Activated naive CD8-positive, alpha-beta T cell (primary cell): ENCODE measurements at regions not wholly inside any gene's neighbourhood (a gene's known extent, or its start where the extent isn't known, plus 50 kb on each side); places are given as distances from the start of the nearest gene placed in this dataset.

Source experiments
- H3K27ac Mint-ChIP-seq: one replicate; pipeline ENCODE4 v1.8.0; 2021; ENCODE audit warnings: mixed read lengths
- H3K27me3 Mint-ChIP-seq: one replicate; pipeline ENCODE4 v1.8.0; 2021; ENCODE audit warnings: mixed read lengths
- H3K36me3 Mint-ChIP-seq: one replicate; pipeline ENCODE4 v1.8.0; 2021; ENCODE audit warnings: mixed read lengths
- H3K4me1 Mint-ChIP-seq: one replicate; pipeline ENCODE4 v1.8.0; 2021; ENCODE audit warnings: low read depth, mixed read lengths
- H3K4me3 Mint-ChIP-seq: one replicate; pipeline ENCODE4 v1.8.0; 2021; ENCODE audit warnings: mild to moderate bottlenecking, mixed read lengths
- H3K9me3 Mint-ChIP-seq: one replicate; pipeline ENCODE4 v1.8.0; 2021; ENCODE audit warnings: low read depth, mixed read lengths

DNA sequence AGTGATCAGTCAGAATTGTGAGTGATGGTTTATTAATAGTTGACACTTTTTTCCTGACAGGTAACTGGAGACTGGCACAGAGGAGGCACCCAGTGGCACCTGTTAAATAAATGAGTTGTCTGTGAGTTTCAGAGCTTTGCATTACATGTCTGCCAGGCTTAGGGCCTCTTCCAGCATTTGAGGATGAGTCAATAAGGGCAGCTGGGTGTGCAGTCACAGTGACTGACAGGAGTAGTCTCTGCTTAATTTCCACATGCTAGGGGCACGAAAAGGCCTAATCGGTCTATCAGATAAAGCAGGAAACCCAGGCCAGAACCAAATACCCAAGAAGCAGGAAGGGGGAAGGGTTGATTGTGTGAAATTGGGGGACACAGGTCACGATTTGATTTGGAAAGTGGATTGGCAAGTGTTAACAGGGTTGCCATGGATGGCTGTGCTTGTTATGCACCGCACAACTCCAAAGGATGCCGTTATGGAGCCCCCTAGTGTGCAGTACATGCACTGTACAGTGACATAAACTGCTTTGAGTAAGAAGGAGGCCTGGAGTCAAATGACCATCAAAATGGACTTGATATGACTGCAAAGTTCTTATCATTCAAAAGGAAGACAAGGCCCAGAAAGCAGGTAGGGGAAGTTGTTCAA is 111.9 kb upstream of the GGTLC1 start:
- Mint-ChIP-seq H3K36me3 (no peaks in the 10 kb centered on the region), H3K4me1 (no peaks in the 10 kb centered on the region), H3K27me3 (peaks cover 1% of the 10 kb centered on the region), H3K9me3 (no peaks in the 10 kb centered on the region), H3K27ac (no peak overlapping the region), H3K4me3 (no peak overlapping the region)

DNA sequence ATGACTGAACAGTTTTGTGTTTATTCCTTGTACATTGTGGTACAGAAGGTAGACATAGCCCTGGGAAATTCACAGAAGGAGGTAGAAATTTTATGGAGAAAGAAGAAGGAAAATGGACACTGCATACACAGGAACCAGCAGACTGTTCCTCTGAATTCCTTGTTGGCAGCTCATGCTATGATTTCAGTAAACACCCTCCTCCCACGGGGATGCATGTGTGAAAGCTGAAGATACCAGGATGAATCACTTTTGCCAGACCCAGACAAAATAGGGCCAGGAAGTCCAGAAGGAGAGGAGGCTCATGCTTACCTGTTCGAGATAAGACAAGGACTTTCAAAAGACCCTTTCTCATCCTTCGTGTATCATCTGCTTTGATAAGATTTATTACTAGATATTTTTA is 110.3 kb upstream of the GGTLC1 start:
- Mint-ChIP-seq H3K36me3 (no peaks in the 10 kb centered on the region), H3K4me3 (no peak overlapping the region), H3K27me3 (peaks cover 1% of the 10 kb centered on the region), H3K27ac (no peak overlapping the region), H3K9me3 (no peaks in the 10 kb centered on the region), H3K4me1 (no peaks in the 10 kb centered on the region)

DNA sequence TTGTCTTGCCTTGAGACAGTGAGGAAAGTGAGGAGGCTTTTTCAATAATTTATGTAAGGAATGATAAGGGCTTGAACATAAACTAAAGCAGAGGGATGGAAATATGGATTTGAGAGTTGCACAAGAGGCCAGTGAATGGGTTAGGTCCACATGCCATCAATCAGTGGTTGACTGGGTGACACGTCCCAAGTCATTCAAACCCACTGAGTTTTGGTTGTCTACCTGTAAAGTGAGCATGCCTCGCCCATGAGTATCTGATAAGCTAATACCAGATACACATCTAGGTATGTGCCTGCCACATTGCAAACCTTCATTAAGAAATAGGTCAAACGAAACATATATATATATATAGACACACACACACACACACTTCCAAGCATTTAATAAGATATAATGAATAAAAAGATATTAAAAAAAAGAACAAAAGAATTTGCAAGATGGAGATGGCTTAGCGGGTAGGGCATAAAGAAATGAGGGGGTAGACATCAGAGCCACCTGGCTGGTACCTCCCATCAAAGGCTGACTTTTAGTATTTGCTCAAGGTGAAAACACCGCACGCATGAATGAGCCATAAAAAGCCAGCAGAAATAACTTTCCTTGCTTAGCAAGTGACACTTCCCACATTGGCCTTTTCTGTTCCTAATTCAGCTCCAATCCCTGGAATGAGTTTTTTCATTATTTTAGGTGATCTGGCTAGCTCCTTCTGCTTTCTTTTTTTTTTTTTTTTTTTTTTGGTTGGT is 109.1 kb upstream of the GGTLC1 start:
- Mint-ChIP-seq H3K4me1 (no peaks in the 10 kb centered on the region), H3K9me3 (no peaks in the 10 kb centered on the region), H3K27me3 (peaks cover 1% of the 10 kb centered on the region), H3K4me3 (no peak overlapping the region), H3K36me3 (no peaks in the 10 kb centered on the region), H3K27ac (no peak overlapping the region)

DNA sequence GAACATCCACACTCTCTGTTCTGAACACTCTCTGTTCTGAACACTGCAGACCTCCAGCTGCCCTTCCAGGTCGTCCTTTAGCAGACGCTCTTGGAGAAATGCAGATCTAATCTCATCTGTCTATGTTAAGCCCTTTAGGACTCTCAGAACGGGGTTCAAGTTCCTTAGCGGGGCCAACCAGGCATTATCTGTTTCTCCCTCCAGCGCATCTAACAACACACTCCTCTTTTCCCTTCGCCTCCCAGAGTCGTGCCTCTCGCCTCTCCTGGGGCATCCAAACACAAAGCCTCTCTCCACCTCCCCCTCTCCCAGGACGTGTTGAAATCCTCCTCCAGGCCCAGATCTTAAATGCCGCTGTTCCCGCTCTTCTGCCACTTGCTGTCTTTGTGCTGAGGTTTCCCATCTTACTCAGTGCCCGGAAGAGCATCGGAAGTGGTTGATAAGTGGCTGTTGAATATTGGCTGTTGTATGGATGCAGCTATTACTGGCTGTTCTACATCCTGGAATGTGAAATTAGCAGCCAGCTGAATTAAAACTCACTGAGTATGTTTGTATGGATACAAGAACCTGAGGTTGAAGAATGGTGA is 108.4 kb upstream of the GGTLC1 start:
- Mint-ChIP-seq H3K27ac (no peak overlapping the region), H3K9me3 (no peaks in the 10 kb centered on the region)

DNA sequence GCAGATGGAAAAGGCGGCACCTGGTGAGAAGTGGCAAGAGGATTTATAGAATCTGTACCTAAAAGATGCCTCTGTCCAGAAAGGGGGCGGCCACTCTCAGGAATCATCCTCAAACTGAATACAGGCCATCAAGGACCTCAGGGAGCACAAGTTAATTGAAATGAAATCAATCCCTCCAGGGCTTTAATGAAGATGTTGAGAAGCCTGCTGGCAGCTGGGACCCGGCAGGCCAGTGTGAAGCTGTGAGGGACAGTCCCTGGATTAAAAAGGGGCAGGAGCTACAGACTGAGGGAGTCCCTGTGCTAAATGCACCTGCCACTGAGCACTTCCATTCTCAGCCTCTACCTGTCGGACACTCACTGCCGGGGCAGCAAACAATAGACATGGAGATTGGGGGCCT is 107.7 kb upstream of the GGTLC1 start:
- Mint-ChIP-seq H3K27ac (no peak overlapping the region), H3K9me3 (no peaks in the 10 kb centered on the region), H3K4me1 (no peaks in the 10 kb centered on the region), H3K27me3 (peaks cover 1% of the 10 kb centered on the region), H3K4me3 (no peak overlapping the region), H3K36me3 (no peaks in the 10 kb centered on the region)

More for the DNA sequence above, 108.4 kb upstream of the GGTLC1 start:
- Mint-ChIP-seq H3K4me1 (no peaks in the 10 kb centered on the region), H3K36me3 (no peaks in the 10 kb centered on the region), H3K4me3 (no peak overlapping the region), H3K27me3 (peaks cover 1% of the 10 kb centered on the region)

DNA sequence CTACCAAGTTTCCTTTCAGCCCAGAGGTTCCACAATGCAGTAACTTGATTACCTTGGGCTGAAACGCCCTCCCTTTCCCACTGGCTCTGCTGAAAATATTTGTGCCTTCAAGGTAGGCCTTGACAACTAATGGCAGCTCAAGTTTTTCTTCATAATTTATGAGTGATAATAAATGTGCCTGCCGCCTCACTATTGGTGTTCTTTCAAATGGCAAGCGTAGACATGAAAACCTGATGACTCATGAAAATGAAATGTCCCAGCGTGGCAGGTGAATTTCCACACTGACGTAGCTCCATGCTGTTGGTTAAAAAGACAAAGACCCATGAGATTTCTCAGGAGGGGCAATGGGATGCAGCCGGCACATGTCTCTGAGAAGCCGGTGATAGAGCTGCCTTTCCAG is 107.2 kb upstream of the GGTLC1 start:
- Mint-ChIP-seq H3K27ac (no peak overlapping the region), H3K9me3 (no peaks in the 10 kb centered on the region), H3K36me3 (no peaks in the 10 kb centered on the region), H3K4me1 (no peaks in the 10 kb centered on the region), H3K27me3 (peaks cover 1% of the 10 kb centered on the region), H3K4me3 (no peak overlapping the region)

DNA sequence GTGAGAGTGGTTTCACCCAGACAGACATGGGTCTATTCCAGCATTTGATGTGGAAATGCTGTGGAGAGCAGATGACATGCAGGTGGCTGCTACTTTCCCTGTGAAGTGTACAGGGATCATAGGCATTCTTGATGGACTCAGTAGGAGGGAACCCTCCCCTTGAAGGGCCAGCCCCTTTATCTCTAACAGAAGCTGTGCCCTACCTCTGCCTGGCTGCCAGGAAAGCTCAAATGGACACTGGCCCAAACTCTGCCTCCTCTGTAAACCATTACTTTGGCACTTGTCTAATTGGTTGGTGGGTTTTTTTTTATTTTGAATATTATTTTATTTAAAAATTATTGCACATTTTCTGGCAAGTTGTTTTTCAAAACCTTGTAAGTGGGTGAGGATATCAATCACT is 106.7 kb upstream of the GGTLC1 start:
- Mint-ChIP-seq H3K4me3 (no peak overlapping the region), H3K27ac (no peak overlapping the region), H3K4me1 (no peaks in the 10 kb centered on the region), H3K27me3 (peaks cover 1% of the 10 kb centered on the region), H3K36me3 (no peaks in the 10 kb centered on the region), H3K9me3 (no peaks in the 10 kb centered on the region)

DNA sequence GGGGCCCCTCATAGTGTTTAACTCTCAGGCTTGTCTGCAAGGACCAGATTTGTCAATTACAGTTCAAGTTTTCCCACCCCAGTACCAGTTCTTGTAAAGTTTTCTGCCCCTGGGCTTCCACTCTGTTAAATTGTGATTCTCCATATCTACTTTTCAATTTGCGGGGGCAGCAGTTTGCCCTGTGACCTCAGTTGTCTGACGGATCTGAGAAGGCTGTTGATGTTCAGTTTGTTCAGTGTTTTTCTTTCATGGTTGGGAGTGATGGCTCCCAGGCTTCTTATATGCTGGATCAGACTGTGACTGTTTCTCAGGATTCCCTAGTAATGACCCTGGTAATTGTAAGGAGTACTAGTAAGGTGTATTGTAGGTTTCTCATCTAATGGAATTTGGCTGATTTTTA is 101.0 kb upstream of the GGTLC1 start:
- Mint-ChIP-seq H3K4me1 (no peaks in the 10 kb centered on the region), H3K27me3 (no peaks in the 10 kb centered on the region), H3K27ac (no peak overlapping the region), H3K9me3 (no peaks in the 10 kb centered on the region), H3K36me3 (no peaks in the 10 kb centered on the region), H3K4me3 (no peak overlapping the region)

DNA sequence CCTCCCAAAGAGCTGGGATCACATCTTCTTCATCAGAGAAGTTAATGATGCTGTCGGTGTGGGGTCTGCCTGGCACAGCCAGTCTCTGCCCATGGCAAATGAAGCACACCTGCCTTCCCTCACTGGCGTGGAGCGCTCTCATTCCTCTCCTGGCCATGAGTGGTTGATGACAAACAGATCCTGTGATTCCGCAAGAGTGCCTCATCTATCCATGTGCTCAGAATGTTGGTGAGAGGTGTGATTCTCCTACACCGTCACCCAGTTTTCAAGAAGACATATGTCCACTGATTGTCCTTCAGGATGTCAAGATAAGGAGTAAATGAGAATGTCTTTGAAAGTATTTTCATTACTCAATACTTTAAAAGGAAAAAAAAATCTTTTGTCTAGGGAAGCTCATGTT is 97.5 kb upstream of the GGTLC1 start:
- Mint-ChIP-seq H3K27me3 (no peaks in the 10 kb centered on the region), H3K4me3 (no peak overlapping the region), H3K27ac (no peak overlapping the region), H3K9me3 (no peaks in the 10 kb centered on the region), H3K36me3 (peaks cover 2% of the 10 kb centered on the region), H3K4me1 (no peaks in the 10 kb centered on the region)

DNA sequence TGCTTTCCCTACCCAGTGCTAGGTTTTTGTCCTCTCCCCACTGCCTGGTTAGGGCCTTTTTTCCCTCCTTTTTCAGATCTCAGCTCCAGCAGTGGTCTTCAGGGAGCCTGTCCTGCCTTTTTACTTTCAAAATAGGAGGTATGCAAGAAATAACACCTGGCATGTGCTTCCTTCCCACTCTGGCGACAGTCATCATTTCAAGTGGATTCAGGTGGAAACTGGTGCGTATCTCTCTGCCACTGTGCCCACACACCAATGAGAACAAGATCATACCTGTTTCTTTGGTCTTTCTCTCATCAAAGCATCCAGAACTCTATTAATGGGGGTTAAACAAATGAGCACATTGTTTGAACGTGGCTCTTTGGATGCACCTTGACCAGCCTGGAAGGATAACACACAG is 95.7 kb upstream of the GGTLC1 start:
- H3K27ac Mint-ChIP-seq: no peak overlapping the region
- no peaks in the 10 kb centered on the region for H3K27me3 Mint-ChIP-seq
- H3K4me1 Mint-ChIP-seq: no peaks in the 10 kb centered on the region
- peaks cover 2% of the 10 kb centered on the region for H3K36me3 Mint-ChIP-seq
- no peaks in the 10 kb centered on the region for H3K9me3 Mint-ChIP-seq
- H3K4me3 Mint-ChIP-seq: no peak overlapping the region

DNA sequence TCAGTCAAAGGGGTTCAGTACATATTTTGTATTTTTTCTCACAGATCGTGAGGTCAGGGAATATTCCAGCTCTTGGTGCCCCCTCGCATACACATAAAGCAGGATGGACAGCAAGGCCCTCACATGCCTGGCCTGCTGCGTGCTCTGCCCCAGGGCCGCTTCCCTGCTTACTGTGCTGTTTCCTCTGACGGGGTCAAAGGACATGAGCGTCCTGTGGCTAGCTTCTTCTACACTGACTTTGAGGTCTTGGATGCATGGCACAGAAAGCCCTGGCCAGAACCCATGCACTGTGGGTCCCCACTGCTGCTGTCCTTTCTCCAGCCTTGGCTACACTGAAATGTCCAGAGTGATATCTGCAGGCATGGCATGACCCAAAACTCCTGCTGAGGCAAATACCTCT is 92.5 kb upstream of the GGTLC1 start:
- Mint-ChIP-seq H3K4me1 (no peaks in the 10 kb centered on the region), H3K4me3 (no peak overlapping the region), H3K27ac (no peak overlapping the region)

DNA sequence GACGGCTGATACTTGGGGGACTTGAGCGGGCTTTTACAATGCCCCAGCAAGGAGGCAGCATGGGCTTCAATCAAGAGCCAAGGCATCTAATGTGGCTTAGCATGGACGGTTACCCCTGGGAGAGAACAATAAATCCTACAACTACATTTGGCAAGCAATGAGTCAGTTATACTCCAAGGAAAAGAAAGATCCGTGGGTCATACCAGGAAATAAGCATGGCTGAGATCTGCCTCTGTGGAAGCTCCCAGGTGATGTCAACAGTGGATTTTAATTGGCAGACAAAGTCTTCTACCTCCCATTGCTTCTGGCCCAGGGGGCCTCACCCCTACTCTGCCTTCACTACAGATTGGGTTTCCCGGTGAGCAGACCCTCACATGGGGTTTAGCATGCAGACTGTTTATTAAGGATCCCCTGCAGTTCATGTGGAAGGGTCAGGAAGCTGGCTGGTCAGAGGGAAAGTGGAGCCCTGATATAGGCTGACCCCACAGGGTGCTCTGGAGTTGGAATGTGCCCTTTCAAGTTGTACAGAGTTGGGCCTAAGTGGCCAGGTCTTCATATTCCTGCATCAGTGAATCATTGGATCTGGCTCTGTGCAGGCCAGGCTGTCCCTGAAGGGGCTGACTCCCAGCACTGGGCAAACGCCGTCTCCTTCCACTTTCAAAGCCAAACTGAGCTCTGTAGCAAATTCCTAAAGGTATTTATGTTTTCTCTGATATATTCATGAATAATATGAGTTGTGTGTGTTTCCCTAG is 91.3 kb upstream of the GGTLC1 start:
- H3K27me3 Mint-ChIP-seq: no peaks in the 10 kb centered on the region
- no peaks in the 10 kb centered on the region for H3K9me3 Mint-ChIP-seq
- H3K27ac Mint-ChIP-seq: no peak overlapping the region
- H3K36me3 Mint-ChIP-seq: peaks cover 2% of the 10 kb centered on the region
- no peak overlapping the region for H3K4me3 Mint-ChIP-seq
- no peaks in the 10 kb centered on the region for H3K4me1 Mint-ChIP-seq

More for the DNA sequence above, 92.5 kb upstream of the GGTLC1 start:
- Mint-ChIP-seq H3K36me3 (peaks cover 2% of the 10 kb centered on the region), H3K27me3 (no peaks in the 10 kb centered on the region), H3K9me3 (no peaks in the 10 kb centered on the region)

DNA sequence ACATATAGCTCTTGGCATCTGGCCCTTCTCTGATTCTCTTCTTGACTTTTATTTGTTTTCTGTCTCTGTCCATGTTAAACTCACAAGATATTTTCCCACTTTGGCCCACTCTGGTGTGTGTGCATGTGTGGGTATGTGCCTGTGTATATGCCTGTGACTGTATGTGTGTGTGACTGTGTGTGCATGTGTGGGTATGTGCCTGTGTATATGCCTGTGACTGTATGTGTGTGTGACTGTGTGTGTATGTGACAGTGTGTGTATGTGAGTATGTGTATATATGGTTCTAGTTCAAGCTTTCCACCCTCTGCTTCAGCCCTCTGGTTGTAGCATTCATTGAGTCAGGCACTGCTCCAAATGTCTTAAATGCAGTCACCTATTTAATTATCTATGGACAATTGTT is 88.6 kb upstream of the GGTLC1 start:
- Mint-ChIP-seq H3K27me3 (no peaks in the 10 kb centered on the region), H3K36me3 (peaks cover 4% of the 10 kb centered on the region), H3K4me3 (no peak overlapping the region), H3K9me3 (no peaks in the 10 kb centered on the region), H3K4me1 (no peaks in the 10 kb centered on the region), H3K27ac (no peak overlapping the region)

DNA sequence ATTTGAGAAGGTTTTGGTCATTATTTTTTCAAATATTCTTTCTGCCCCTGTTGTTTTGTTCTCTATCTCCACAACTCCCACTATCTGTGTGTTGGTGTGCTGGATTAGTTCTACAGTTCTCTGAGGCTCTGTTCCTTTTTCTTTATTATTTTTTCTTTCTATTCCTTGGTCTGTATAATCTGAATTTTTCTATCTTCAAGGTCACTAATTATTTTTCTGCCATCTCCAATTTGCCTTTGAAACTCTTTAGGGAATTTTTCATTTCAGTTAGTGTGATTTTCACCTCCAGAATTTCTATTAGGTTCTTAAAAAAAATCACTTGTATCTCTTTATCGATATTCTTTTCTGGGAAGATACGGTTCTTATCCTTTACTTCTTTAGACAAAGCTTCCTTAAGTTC is 82.1 kb upstream of the GGTLC1 start:
- Mint-ChIP-seq H3K4me3 (no peak overlapping the region), H3K9me3 (peaks cover 19% of the 10 kb centered on the region), H3K27me3 (no peaks in the 10 kb centered on the region), H3K36me3 (peaks cover 16% of the 10 kb centered on the region), H3K27ac (no peak overlapping the region), H3K4me1 (peaks cover 14% of the 10 kb centered on the region)

DNA sequence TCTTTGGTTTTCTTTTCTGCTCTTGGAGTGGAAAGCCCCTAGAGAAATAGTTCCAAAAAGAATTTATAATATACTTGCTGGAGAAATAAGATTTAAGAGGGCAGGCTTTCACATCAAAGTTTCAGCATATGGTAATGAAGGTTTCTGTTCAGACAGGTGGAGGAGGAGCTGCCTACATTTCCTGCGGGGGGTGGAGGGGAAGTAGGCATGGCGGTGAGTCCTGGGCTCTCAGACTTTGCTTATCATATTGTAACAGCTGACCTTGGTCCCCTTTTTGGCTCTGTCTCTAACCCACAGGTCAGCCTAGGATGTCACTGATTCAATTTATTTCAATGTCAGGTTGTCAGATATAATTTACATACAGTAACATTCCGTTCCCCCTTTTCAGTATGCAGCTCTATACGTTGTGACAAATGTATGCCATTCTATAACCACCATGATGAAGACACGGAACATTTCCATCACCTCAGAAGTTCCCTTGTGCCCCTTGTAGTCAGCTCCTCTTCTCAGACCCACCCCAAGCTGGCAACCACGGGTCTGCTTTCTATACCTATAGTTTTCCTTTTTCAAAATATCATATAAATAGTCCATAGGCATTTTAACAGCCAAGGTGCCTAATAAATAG is 77.6 kb upstream of the GGTLC1 start:
- Mint-ChIP-seq H3K27me3 (no peaks in the 10 kb centered on the region), H3K36me3 (peaks cover 9% of the 10 kb centered on the region), H3K4me3 (peak overlapping the region; percentile 56), H3K9me3 (peaks cover 14% of the 10 kb centered on the region), H3K27ac (peak overlapping the region; percentile 46), H3K4me1 (peaks cover 17% of the 10 kb centered on the region)
